Trophoblast cell (in vitro differentiated cells and primary cell): ENCODE measurements at regions not wholly inside any gene's neighbourhood (a gene's known extent, or its start where the extent isn't known, plus 50 kb on each side); places are given as distances from the start of the nearest gene placed in this dataset.

Experiments
- DNase-seq, 2 donors: peaks; one replicate each; pipeline ENCODE4 v3.0.0-alpha.2; 2016
- H2AFZ ChIP-seq: 2 replicates; pipeline ENCODE4 v1.6.1; 2013; ENCODE audit warnings: low read length, moderate library complexity, mild to moderate bottlenecking; ENCODE audit not compliant: insufficient read depth, poor library complexity
- H2AK5ac ChIP-seq: 2 replicates; pipeline ENCODE4 v1.6.1; 2013; ENCODE audit warnings: mild to moderate bottlenecking, low read length
- H2BK120ac ChIP-seq: 2 replicates; pipeline ENCODE4 v1.6.1; 2013; ENCODE audit warnings: low read length, mild to moderate bottlenecking, moderate library complexity; ENCODE audit not compliant: insufficient read depth, poor library complexity
- H2BK12ac ChIP-seq: 2 replicates; pipeline ENCODE4 v1.6.1; 2013; ENCODE audit warnings: mild to moderate bottlenecking, low read length, moderate library complexity
- H2BK5ac ChIP-seq: 2 replicates; pipeline ENCODE4 v1.6.1; 2013; ENCODE audit warnings: low read length, low read depth, moderate library complexity, mild to moderate bottlenecking; ENCODE audit not compliant: poor library complexity
- H3K14ac ChIP-seq: 2 replicates; pipeline ENCODE4 v1.6.1; 2013; ENCODE audit warnings: mild to moderate bottlenecking, low read length
- H3K18ac ChIP-seq: 2 replicates; pipeline ENCODE4 v1.6.1; 2013; ENCODE audit warnings: mild to moderate bottlenecking, low read length
- H3K23ac ChIP-seq: 2 replicates; pipeline ENCODE4 v1.6.1; 2013; ENCODE audit warnings: low read length
- H3K27ac ChIP-seq: 2 replicates; pipeline ENCODE4 v1.5.1; 2013; ENCODE audit warnings: low read depth, mild to moderate bottlenecking, inconsistent platforms, low read length, moderate library complexity
- H3K27me3 ChIP-seq: 2 replicates; pipeline ENCODE4 v1.6.1; 2013; ENCODE audit warnings: inconsistent platforms, mild to moderate bottlenecking, low read length, moderate library complexity; ENCODE audit not compliant: insufficient read depth
- H3K36me3 ChIP-seq, 2 experiments: 1 replicate in 1 of 2; 2 replicates in 1 of 2; pipeline ENCODE4 v1.6.1; 2013; ENCODE audit warnings: low read length in 2 of 2, mild to moderate bottlenecking in 2 of 2, moderate library complexity in 1 of 2; ENCODE audit not compliant: insufficient read depth in 2 of 2, control insufficient read depth in 1 of 2
- H3K4ac ChIP-seq: 2 replicates; pipeline ENCODE4 v1.6.1; 2013; ENCODE audit warnings: low read depth, mild to moderate bottlenecking, low read length, moderate library complexity
- H3K4me1 ChIP-seq, 2 experiments: 1 replicate in 1 of 2; 2 replicates in 1 of 2; pipeline ENCODE4 v1.6.1; 2013; ENCODE audit warnings: low read length in 2 of 2, mild to moderate bottlenecking in 2 of 2, moderate library complexity in 1 of 2; ENCODE audit not compliant: insufficient read depth in 2 of 2, control insufficient read depth in 1 of 2
- H3K4me2 ChIP-seq: 2 replicates; pipeline ENCODE4 v1.6.1; 2013; ENCODE audit warnings: inconsistent platforms, mild to moderate bottlenecking, low read length, moderate library complexity
- H3K4me3 ChIP-seq: 2 replicates; pipeline ENCODE4 v1.5.1; 2013; ENCODE audit warnings: mild to moderate bottlenecking, low read depth, low read length, inconsistent platforms
- H3K79me1 ChIP-seq: one replicate; pipeline ENCODE4 v1.6.1; 2013; ENCODE audit warnings: low read length
- H3K79me2 ChIP-seq: 2 replicates; pipeline ENCODE4 v1.6.1; 2013; ENCODE audit warnings: low read length, mild to moderate bottlenecking; ENCODE audit not compliant: control insufficient read depth, insufficient read depth, poor library complexity
- H3K9ac ChIP-seq: 2 replicates; pipeline ENCODE4 v1.6.1; 2013; ENCODE audit warnings: mild to moderate bottlenecking, low read length
- H3K9me3 ChIP-seq: 2 replicates; pipeline ENCODE4 v1.6.1; 2013; ENCODE audit warnings: low read depth, mild to moderate bottlenecking, control low read depth, inconsistent platforms, low read length; ENCODE audit not compliant: insufficient read depth
- H4K12ac ChIP-seq: 2 replicates; pipeline ENCODE4 v1.6.1; 2013; ENCODE audit warnings: low read depth, mild to moderate bottlenecking, low read length, moderate library complexity
- H4K8ac ChIP-seq: 2 replicates; pipeline ENCODE4 v1.6.1; 2013; ENCODE audit warnings: low read depth, mild to moderate bottlenecking, low read length, moderate library complexity
- H4K91ac ChIP-seq: one replicate; pipeline ENCODE4 v1.6.1; 2013; ENCODE audit warnings: low read depth, mild to moderate bottlenecking, low read length, moderate library complexity
- WGBS: extraction: QIAGEN DNeasy Blood & Tissue Kit; methylation state at CpG from one replicate; pipeline ENCODE4 v1.1.7; 2013; ENCODE audit warnings: missing lambda C conversion rate; ENCODE audit not compliant: insufficient read length, insufficient coverage; ENCODE audit errors: extremely low coverage; 5-methylcytosine and 5-hydroxymethylcytosine counted together

DNA sequence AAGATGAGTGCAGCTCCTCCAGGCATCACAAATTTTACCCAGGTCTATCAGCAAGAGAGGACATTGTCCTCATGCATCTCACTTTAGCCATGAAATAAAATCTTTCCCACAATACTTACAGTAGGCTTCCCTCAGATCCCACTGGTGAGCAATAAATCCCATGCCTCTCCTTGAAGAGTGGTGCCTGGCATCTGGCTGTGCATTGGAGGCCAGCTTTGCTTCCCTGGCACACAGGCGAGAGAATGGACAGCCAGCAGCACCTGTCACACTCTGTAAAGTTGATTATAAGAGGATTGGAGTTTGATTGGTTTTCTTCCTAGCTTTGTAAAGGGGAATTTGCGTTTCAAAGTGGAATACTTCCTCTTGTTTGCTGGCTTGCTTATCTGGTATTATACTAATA lies 1153.9 kb downstream of the AACS start:
- no peak overlapping the region for H4K12ac ChIP-seq
- no peaks in the 10 kb centered on the region for H3K9me3 ChIP-seq
- H3K9ac ChIP-seq, result no peak overlapping the region
- no CpG with 5 or more reads among the region's 2 CpGs for WGBS
- no peak overlapping the region for H4K91ac ChIP-seq
- no peaks in the 10 kb centered on the region for H3K27me3 ChIP-seq
- no peak overlapping the region for H2BK5ac ChIP-seq
- H3K4me1 ChIP-seq, result no peaks in the 10 kb centered on the region
- no peak overlapping the region for H3K4me3 ChIP-seq
- no peak overlapping the region for H3K4me2 ChIP-seq
- H3K23ac ChIP-seq, result no peak overlapping the region
- H3K36me3 ChIP-seq, result no peaks in the 10 kb centered on the region
- no peak overlapping the region for H3K14ac ChIP-seq
- H2AFZ ChIP-seq, result no peak overlapping the region
- no peak overlapping the region for H3K18ac ChIP-seq
- H2BK12ac ChIP-seq, result no peak overlapping the region
- no peaks in the 10 kb centered on the region for H3K79me1 ChIP-seq
- H2BK120ac ChIP-seq, result no peak overlapping the region
- no peak overlapping the region for H3K27ac ChIP-seq
- no peak overlapping the region for H3K4ac ChIP-seq
- DNase-seq, result no peak
- no peaks in the 10 kb centered on the region for H3K79me2 ChIP-seq
- no peak overlapping the region for H2AK5ac ChIP-seq
- H4K8ac ChIP-seq, result no peak overlapping the region

DNA sequence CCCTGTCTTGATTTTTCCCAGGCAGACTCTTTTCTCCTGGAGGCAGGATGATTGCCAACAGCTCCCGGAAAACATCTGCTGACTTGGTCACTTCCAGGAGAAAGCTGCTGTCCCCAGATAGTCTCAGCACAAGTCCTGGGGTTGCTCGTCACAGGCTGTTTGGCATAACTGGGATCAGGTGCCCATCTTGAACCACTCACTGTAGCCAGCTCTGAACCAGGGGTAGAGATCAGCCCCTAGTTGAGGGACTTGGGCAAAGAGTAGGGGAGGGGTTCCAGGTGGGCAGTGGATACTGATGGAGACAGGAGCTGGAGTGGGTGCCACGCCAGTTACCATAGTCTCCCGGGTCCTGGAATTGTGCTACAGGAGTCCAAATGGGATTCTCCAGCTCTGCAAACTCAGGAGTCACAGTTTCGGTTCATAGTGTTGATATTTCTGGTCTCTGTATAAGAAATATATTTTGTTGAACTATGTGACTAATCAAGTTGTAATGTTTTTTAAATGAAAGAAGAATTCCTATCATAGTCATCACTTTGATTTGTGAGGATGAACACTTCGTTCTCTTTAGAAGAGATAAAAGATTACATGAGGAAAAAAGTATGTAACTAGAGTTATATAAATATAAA lies 1154.5 kb downstream of the AACS start:
- H3K4ac ChIP-seq, result no peak overlapping the region
- no peak overlapping the region for H3K14ac ChIP-seq
- H4K8ac ChIP-seq, result no peak overlapping the region
- no peak for DNase-seq
- WGBS, result no CpG with 5 or more reads among the region's 6 CpGs
- H3K4me2 ChIP-seq, result no peak overlapping the region
- no peak overlapping the region for H2BK5ac ChIP-seq
- no peak overlapping the region for H3K27ac ChIP-seq
- no peak overlapping the region for H2AFZ ChIP-seq
- no peak overlapping the region for H3K23ac ChIP-seq
- H2BK120ac ChIP-seq, result no peak overlapping the region
- no peak overlapping the region for H4K12ac ChIP-seq
- no peaks in the 10 kb centered on the region for H3K27me3 ChIP-seq
- H3K4me3 ChIP-seq, result no peak overlapping the region
- H3K9me3 ChIP-seq, result no peaks in the 10 kb centered on the region
- no peak overlapping the region for H3K18ac ChIP-seq
- H4K91ac ChIP-seq, result no peak overlapping the region
- no peak overlapping the region for H2BK12ac ChIP-seq
- no peaks in the 10 kb centered on the region for H3K4me1 ChIP-seq
- no peaks in the 10 kb centered on the region for H3K79me2 ChIP-seq
- no peak overlapping the region for H2AK5ac ChIP-seq
- no peaks in the 10 kb centered on the region for H3K79me1 ChIP-seq
- no peak overlapping the region for H3K9ac ChIP-seq
- no peaks in the 10 kb centered on the region for H3K36me3 ChIP-seq

DNA sequence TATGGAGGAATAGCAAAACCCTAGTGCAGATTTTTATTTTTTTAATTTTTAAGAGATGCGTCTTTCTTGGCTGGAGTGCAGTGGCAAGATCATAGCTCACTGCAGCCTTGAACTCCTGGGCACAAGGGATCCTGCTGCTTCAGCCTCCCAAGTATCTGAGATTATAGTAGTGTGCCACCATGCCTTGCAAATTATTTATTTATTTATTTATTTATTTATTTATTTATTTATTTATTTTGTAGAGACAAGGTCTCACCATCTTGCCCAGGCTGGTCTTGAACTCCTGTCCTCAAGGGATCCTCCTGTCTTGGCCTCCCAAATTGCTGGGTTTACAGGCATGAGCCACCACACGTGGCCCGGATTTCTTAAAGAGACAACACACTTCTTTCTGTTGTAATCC lies 1158.8 kb downstream of the AACS start:
- H3K79me1 ChIP-seq, result no peaks in the 10 kb centered on the region
- no peak overlapping the region for H3K14ac ChIP-seq
- H3K27ac ChIP-seq, result no peak overlapping the region
- H4K8ac ChIP-seq, result no peak overlapping the region
- no peaks in the 10 kb centered on the region for H3K9me3 ChIP-seq
- H3K4me2 ChIP-seq, result no peak overlapping the region
- H2BK120ac ChIP-seq, result no peak overlapping the region
- H4K91ac ChIP-seq, result no peak overlapping the region
- no peak overlapping the region for H3K4me3 ChIP-seq
- no peaks in the 10 kb centered on the region for H3K4me1 ChIP-seq
- no peak for DNase-seq
- H3K18ac ChIP-seq, result no peak overlapping the region
- no peaks in the 10 kb centered on the region for H3K79me2 ChIP-seq
- H3K36me3 ChIP-seq, result no peaks in the 10 kb centered on the region
- no peak overlapping the region for H2BK5ac ChIP-seq
- no CpG with 5 or more reads among the region's 3 CpGs for WGBS
- no peak overlapping the region for H2BK12ac ChIP-seq
- H3K27me3 ChIP-seq, result no peaks in the 10 kb centered on the region
- no peak overlapping the region for H3K23ac ChIP-seq
- H3K9ac ChIP-seq, result no peak overlapping the region
- H3K4ac ChIP-seq, result no peak overlapping the region
- no peak overlapping the region for H2AK5ac ChIP-seq
- no peak overlapping the region for H2AFZ ChIP-seq
- no peak overlapping the region for H4K12ac ChIP-seq

DNA sequence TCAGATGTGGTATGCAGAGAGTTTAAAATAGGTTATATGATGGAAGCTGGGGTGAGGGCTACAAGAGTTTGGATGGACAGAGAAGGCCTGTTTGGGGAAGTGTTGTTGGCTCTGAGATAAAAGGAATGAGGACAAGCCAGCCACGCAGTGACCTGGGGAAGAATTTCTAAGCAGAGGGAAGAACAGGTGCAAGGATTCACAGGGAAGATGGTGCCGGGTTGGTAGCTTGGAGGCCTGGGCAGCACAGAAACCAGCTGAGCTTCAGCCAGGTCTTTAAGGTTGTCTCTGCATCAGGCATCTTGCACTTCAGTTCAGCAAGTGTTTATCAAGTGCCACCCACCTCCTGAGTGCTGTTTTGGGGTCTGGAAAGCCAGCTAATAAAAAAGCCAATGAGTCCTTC lies 1163.7 kb downstream of the AACS start:
- no peak overlapping the region for H3K23ac ChIP-seq
- no peaks in the 10 kb centered on the region for H3K79me2 ChIP-seq
- DNase-seq, result no peak
- WGBS, result no CpG with 5 or more reads among the region's 2 CpGs
- no peak overlapping the region for H2AK5ac ChIP-seq
- no peaks in the 10 kb centered on the region for H3K79me1 ChIP-seq
- no peak overlapping the region for H3K27ac ChIP-seq
- no peak overlapping the region for H2BK12ac ChIP-seq
- no peak overlapping the region for H3K4me3 ChIP-seq
- no peak overlapping the region for H3K9ac ChIP-seq
- no peak overlapping the region for H3K4me2 ChIP-seq
- no peaks in the 10 kb centered on the region for H3K4me1 ChIP-seq
- no peak overlapping the region for H2BK5ac ChIP-seq
- no peak overlapping the region for H2AFZ ChIP-seq
- no peak overlapping the region for H4K8ac ChIP-seq
- H3K9me3 ChIP-seq, result no peaks in the 10 kb centered on the region
- no peaks in the 10 kb centered on the region for H3K27me3 ChIP-seq
- no peak overlapping the region for H4K12ac ChIP-seq
- H3K4ac ChIP-seq, result no peak overlapping the region
- H3K14ac ChIP-seq, result no peak overlapping the region
- no peaks in the 10 kb centered on the region for H3K36me3 ChIP-seq
- H2BK120ac ChIP-seq, result no peak overlapping the region
- no peak overlapping the region for H4K91ac ChIP-seq
- H3K18ac ChIP-seq, result no peak overlapping the region
